K562 (cell line): ENCODE measurements at regions not wholly inside any gene's neighbourhood (a gene's known extent, or its start where the extent isn't known, plus 50 kb on each side); places are given as distances from the start of the nearest gene placed in this dataset.

Experiments used
- SREBF2 ChIP-seq: sonication (generic); formaldehyde crosslinking; IDR thresholded peaks from 2 replicates; pipeline ENCODE4 v1.4.0; 2020; ENCODE audit warnings: mild to moderate bottlenecking, missing genetic modification reagents
- SUPT5H ChIP-seq: fragments of 450-650 bp; IDR thresholded peaks from 2 replicates; pipeline ENCODE4 v1.6.1; 2016
- TF ChIP-seq, protein P1 (sequence below): fragments of 200-600 bp; sonication (generic); IDR thresholded peaks from one replicate; pipeline ENCODE4 v1.6.1; 2012; ENCODE audit warnings: mild to moderate bottlenecking, low read depth, low read length, inconsistent platforms

DNA sequence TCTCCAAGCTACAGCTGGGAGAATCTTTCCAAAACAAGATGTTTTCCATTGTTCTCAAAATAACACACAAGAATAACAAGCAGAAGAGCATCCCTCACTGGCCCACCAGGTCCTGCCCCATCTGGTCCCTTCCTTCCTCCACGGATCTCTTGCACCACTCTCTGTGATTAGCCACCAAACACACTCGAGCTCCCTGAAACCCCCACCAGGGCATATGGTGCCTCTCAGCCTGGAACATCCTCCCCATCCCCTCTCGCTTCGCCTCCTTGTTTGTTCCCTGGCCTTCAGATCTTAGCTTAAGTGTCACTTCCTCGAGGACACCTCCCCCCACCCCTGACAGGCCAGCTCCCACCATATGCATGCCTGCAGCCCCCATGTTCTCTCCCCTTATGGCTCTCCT, 496.6 kb upstream of the PROK2 start (continued):
- TF ChIP-seq, protein P1, sequence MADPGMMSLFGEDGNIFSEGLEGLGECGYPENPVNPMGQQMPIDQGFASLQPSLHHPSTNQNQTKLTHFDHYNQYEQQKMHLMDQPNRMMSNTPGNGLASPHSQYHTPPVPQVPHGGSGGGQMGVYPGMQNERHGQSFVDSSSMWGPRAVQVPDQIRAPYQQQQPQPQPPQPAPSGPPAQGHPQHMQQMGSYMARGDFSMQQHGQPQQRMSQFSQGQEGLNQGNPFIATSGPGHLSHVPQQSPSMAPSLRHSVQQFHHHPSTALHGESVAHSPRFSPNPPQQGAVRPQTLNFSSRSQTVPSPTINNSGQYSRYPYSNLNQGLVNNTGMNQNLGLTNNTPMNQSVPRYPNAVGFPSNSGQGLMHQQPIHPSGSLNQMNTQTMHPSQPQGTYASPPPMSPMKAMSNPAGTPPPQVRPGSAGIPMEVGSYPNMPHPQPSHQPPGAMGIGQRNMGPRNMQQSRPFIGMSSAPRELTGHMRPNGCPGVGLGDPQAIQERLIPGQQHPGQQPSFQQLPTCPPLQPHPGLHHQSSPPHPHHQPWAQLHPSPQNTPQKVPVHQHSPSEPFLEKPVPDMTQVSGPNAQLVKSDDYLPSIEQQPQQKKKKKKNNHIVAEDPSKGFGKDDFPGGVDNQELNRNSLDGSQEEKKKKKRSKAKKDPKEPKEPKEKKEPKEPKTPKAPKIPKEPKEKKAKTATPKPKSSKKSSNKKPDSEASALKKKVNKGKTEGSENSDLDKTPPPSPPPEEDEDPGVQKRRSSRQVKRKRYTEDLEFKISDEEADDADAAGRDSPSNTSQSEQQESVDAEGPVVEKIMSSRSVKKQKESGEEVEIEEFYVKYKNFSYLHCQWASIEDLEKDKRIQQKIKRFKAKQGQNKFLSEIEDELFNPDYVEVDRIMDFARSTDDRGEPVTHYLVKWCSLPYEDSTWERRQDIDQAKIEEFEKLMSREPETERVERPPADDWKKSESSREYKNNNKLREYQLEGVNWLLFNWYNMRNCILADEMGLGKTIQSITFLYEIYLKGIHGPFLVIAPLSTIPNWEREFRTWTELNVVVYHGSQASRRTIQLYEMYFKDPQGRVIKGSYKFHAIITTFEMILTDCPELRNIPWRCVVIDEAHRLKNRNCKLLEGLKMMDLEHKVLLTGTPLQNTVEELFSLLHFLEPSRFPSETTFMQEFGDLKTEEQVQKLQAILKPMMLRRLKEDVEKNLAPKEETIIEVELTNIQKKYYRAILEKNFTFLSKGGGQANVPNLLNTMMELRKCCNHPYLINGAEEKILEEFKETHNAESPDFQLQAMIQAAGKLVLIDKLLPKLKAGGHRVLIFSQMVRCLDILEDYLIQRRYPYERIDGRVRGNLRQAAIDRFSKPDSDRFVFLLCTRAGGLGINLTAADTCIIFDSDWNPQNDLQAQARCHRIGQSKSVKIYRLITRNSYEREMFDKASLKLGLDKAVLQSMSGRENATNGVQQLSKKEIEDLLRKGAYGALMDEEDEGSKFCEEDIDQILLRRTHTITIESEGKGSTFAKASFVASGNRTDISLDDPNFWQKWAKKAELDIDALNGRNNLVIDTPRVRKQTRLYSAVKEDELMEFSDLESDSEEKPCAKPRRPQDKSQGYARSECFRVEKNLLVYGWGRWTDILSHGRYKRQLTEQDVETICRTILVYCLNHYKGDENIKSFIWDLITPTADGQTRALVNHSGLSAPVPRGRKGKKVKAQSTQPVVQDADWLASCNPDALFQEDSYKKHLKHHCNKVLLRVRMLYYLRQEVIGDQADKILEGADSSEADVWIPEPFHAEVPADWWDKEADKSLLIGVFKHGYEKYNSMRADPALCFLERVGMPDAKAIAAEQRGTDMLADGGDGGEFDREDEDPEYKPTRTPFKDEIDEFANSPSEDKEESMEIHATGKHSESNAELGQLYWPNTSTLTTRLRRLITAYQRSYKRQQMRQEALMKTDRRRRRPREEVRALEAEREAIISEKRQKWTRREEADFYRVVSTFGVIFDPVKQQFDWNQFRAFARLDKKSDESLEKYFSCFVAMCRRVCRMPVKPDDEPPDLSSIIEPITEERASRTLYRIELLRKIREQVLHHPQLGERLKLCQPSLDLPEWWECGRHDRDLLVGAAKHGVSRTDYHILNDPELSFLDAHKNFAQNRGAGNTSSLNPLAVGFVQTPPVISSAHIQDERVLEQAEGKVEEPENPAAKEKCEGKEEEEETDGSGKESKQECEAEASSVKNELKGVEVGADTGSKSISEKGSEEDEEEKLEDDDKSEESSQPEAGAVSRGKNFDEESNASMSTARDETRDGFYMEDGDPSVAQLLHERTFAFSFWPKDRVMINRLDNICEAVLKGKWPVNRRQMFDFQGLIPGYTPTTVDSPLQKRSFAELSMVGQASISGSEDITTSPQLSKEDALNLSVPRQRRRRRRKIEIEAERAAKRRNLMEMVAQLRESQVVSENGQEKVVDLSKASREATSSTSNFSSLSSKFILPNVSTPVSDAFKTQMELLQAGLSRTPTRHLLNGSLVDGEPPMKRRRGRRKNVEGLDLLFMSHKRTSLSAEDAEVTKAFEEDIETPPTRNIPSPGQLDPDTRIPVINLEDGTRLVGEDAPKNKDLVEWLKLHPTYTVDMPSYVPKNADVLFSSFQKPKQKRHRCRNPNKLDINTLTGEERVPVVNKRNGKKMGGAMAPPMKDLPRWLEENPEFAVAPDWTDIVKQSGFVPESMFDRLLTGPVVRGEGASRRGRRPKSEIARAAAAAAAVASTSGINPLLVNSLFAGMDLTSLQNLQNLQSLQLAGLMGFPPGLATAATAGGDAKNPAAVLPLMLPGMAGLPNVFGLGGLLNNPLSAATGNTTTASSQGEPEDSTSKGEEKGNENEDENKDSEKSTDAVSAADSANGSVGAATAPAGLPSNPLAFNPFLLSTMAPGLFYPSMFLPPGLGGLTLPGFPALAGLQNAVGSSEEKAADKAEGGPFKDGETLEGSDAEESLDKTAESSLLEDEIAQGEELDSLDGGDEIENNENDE, result no peak
- TF ChIP-seq SUPT5H (no peak), SREBF2 (no peak)
